ENCODE measurements at regions not wholly inside any gene's neighbourhood (a gene's known extent, or its start where the extent isn't known, plus 50 kb on each side); places are given as distances from the start of the nearest gene placed in this dataset.

GRCh38 chr4:123867910-123868587 is 471.5 kb downstream of the SPRY1 start:
- Histone ChIP-seq H3K27ac (no peak overlapping the region), H3K9me3 (peaks cover 5% of the 10 kb centered on the region), H3K4me3 (no peak overlapping the region), H3K27me3 (ENCODE audit: insufficient read depth in 3 of 3, low read length in 2 of 3) (no peaks in the 10 kb centered on the region), H3K36me3 (ENCODE audit: insufficient read depth in 1 of 2, low read depth in 1 of 2) (no peaks in the 10 kb centered on the region), H3K4me1 (peaks cover 24% of the 10 kb centered on the region)
- TF ChIP-seq, protein P1, sequence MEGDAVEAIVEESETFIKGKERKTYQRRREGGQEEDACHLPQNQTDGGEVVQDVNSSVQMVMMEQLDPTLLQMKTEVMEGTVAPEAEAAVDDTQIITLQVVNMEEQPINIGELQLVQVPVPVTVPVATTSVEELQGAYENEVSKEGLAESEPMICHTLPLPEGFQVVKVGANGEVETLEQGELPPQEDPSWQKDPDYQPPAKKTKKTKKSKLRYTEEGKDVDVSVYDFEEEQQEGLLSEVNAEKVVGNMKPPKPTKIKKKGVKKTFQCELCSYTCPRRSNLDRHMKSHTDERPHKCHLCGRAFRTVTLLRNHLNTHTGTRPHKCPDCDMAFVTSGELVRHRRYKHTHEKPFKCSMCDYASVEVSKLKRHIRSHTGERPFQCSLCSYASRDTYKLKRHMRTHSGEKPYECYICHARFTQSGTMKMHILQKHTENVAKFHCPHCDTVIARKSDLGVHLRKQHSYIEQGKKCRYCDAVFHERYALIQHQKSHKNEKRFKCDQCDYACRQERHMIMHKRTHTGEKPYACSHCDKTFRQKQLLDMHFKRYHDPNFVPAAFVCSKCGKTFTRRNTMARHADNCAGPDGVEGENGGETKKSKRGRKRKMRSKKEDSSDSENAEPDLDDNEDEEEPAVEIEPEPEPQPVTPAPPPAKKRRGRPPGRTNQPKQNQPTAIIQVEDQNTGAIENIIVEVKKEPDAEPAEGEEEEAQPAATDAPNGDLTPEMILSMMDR (IDR thresholded peaks at IDR 0.05) = no peak
- DNase-seq = no peak
- no peak for ATAC-seq
- intact Hi-C loops (cut with DNase I) = no loop called here

- ATAC-seq (peak; percentile 57 to 79 (median 74)), DNase-seq (no peak)
- peaks cover 5% of the 10 kb centered on the region for H3K9me3 ChIP-seq
- no peaks in the 10 kb centered on the region for H3K27me3 ChIP-seq (ENCODE audit: insufficient read depth in 3 of 3, low read length in 2 of 3)
- H3K27ac ChIP-seq = peak overlapping the region; percentile 78
- WGBS, 3 donors = 32 to 47% (median 34%) methylated on average over 3 of the region's 3 CpGs
- H3K4me3 ChIP-seq = peak overlapping the region; percentile 3
- H3K36me3 ChIP-seq (ENCODE audit: insufficient read depth in 1 of 2, low read depth in 1 of 2) = no peaks in the 10 kb centered on the region
- TF ChIP-seq, protein P1 (IDR thresholded peaks at IDR 0.05) = no peak
- intact Hi-C loops (cut with DNase I) = loop anchor here in 1 of 2 donors (5.0 kb wide), 1 partner anchor 37 kb away; no protein-coding TSS in a partner anchor
- H3K4me1 ChIP-seq = peaks cover 28% of the 10 kb centered on the region
These were observed 473.0 kb downstream of the SPRY1 start for GRCh38 chr4:123869286-123870215.

DNA sequence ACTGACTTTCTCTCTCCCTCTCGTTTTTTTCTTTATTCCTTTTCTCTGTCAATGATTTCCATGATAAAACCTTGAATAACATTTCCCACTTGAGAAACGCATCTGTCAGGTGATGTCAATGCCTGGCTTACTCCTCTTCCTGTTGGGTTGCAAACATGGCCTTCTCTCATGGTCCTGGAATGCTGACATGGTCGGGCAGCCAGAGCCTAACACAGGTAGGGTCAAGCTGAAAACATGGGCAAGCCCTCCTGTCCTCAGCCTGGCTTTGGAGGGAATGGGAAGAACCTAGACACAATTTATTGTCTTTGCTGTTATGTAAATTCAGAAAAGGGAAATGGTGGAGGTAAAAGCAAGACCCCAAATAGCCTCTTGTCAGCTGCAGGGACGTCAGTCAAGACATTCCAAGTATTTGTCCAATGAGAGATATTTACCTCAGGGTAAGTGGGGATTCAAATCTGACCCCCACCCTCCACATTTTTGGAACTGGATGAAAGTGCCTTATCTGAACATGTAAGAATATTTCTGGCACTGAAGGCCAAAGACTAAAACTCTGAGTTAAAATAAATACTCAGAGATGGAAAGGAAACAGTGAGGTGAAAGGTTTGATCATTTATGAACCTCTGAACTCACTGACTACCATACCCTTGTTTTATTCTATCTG is 473.8 kb downstream of the SPRY1 start:
- ATAC-seq = peak; percentile 30 to 69 (median 65)
- no peak for DNase-seq
- TF ChIP-seq, protein P1 (IDR thresholded peaks at IDR 0.05) = no peak

GRCh38 chr4:123871341-123871740 is 474.7 kb downstream of the SPRY1 start:
- ATAC-seq = peak; percentile 17 to 54 (median 44)
- TF ChIP-seq, protein P1 (IDR thresholded peaks at IDR 0.05) = no peak
- no peaks in the 10 kb centered on the region for H3K27me3 ChIP-seq (ENCODE audit: insufficient read depth in 3 of 3, low read length in 2 of 3)
- no peak for DNase-seq
- peaks cover 28% of the 10 kb centered on the region for H3K4me1 ChIP-seq
- intact Hi-C loops (cut with DNase I) = loop anchor here in 1 of 2 donors (5.0 kb wide), 1 partner anchor 39 kb away; no protein-coding TSS in a partner anchor
- peaks cover 5% of the 10 kb centered on the region for H3K9me3 ChIP-seq
- H3K4me3 ChIP-seq = peak overlapping the region; percentile 47
- no peaks in the 10 kb centered on the region for H3K36me3 ChIP-seq (ENCODE audit: insufficient read depth in 1 of 2, low read depth in 1 of 2)
- WGBS, 3 donors = 24 to 54% (median 37%) methylated on average over 6 of the region's 6 CpGs
- peak overlapping the region; percentile 78 for H3K27ac ChIP-seq

More for the DNA sequence above, 473.8 kb downstream of the SPRY1 start:
- Histone ChIP-seq H3K27me3 (ENCODE audit: insufficient read depth in 3 of 3, low read length in 2 of 3) (no peaks in the 10 kb centered on the region), H3K36me3 (ENCODE audit: insufficient read depth in 1 of 2, low read depth in 1 of 2) (no peaks in the 10 kb centered on the region), H3K9me3 (peaks cover 5% of the 10 kb centered on the region), H3K27ac (peak overlapping the region; percentile 78), H3K4me1 (peaks cover 28% of the 10 kb centered on the region), H3K4me3 (peak overlapping the region; percentile 3)
- WGBS, 3 donors = 19 to 26% (median 21%) methylated on average over 4 of the region's 4 CpGs
- intact Hi-C loops (cut with DNase I) = loop anchor here in 1 of 2 donors (5.0 kb wide), 1 partner anchor 38 kb away; no protein-coding TSS in a partner anchor

Measured in psoas muscle (tissue), 7 donors.